HCT116 (cell line): ENCODE measurements at regions not wholly inside any gene's neighbourhood (a gene's known extent, or its start where the extent isn't known, plus 50 kb on each side); places are given as distances from the start of the nearest gene placed in this dataset.

Experiments
- ATAC-seq: fragments of 200-7000 bp; cut with Tn5 transposase; 2 replicates; pipeline ENCODE4 v1.9.1; 2020; ENCODE audit warnings: mild to moderate bottlenecking, moderate library complexity
- BruUV-seq: library from RNA; stranded (reverse); fragments of 400-500 nt; replicated peaks from 2 replicates; lab custom pipeline; 2021; lab: Mats Ljungman, UMichigan
- CTCF ChIA-PET: fragments of 300-600 bp; sonication (Branson Sonifier 250); formaldehyde crosslinking; loops from one replicate; lab custom pipeline; 2021; ENCODE audit warnings: antibody characterized with exemption; lab: Charles Lee
- POLR2A ChIA-PET: fragments of 300-600, 350-600 bp; sonication (Branson Sonifier 250); formaldehyde crosslinking; loops from one replicate; lab custom pipeline; 2021; ENCODE audit warnings: antibody characterized with exemption; lab: Charles Lee
- RAD21 ChIA-PET, 2 experiments: fragments of 300-600 bp; sonication (Branson Sonifier 250); formaldehyde crosslinking; loops; one replicate each; lab custom pipeline; 2023; ENCODE audit warnings: low total read pairs in 2 of 2; ENCODE audit not compliant: uncharacterized antibody in 2 of 2, unreplicated experiment in 2 of 2, low non-redundant PET in 1 of 2; lab: Charles Lee
- DNase-seq: peaks from one replicate; pipeline ENCODE4 v3.0.0-alpha.2; 2010; ENCODE audit warnings: low read depth, low spot score
- H2AFZ ChIP-seq: fragments of 200-600 bp; shearing (Covaris generic), sonication (generic); 2 replicates; pipeline ENCODE4 v1.6.1; 2017; ENCODE audit warnings: low read depth, mixed run types, mixed read lengths, antibody characterized with exemption, low read length; ENCODE audit not compliant: poor library complexity, severe bottlenecking
- H3K27ac ChIP-seq: 2 replicates; pipeline ENCODE4 v1.5.1; 2012; ENCODE audit warnings: low read depth, low read length
- H3K27me3 ChIP-seq: fragments of 200-600 bp; sonication (generic); 2 replicates; pipeline ENCODE4 v1.6.1; 2016; ENCODE audit warnings: mixed run types, low read length, mixed read lengths; ENCODE audit not compliant: insufficient read depth
- H3K36me3 ChIP-seq, 2 experiments: fragments of 200-500 bp in 1 of 2; fragments of 200-600 bp in 1 of 2; sonication (Bioruptor generic) in 1 of 2; sonication (generic) in 1 of 2; 2 replicates each; pipeline versions ENCODE4 v1.5.1 to v1.6.1; 2014 to 2016; ENCODE audit warnings: low read length in 2 of 2, inconsistent platforms in 1 of 2, mixed read lengths in 1 of 2, mixed run types in 1 of 2; ENCODE audit not compliant: insufficient read depth in 2 of 2, control insufficient read depth in 1 of 2
- H3K4me1 ChIP-seq, 2 experiments: fragments of 200-600 bp in 1 of 2; sonication (generic) in 1 of 2; 2 replicates each; pipeline versions ENCODE4 v1.5.1 to v1.6.1; 2012 to 2017; ENCODE audit warnings: low read length in 2 of 2, inconsistent platforms in 1 of 2, mild to moderate bottlenecking in 1 of 2, mixed read lengths in 1 of 2, mixed run types in 1 of 2, moderate library complexity in 1 of 2; ENCODE audit not compliant: insufficient read depth in 2 of 2, control insufficient read depth in 1 of 2
- H3K4me2 ChIP-seq: fragments of 200-600 bp; sonication (generic); 2 replicates; pipeline ENCODE4 v1.6.1; 2017; ENCODE audit warnings: mixed run types, low read length, mixed read lengths
- H3K4me3 ChIP-seq, 2 experiments: fragments of 200-600 bp in 1 of 2; sonication (generic) in 1 of 2; replicated peaks in 1 of 2; 2 replicates each; pipeline ENCODE4 v1.5.1; 2011 to 2016; ENCODE audit warnings: low read length in 2 of 2, control low read depth in 1 of 2, low read depth in 1 of 2, mild to moderate bottlenecking in 1 of 2, mixed read lengths in 1 of 2, mixed run types in 1 of 2
- H3K79me2 ChIP-seq: fragments of 200-600 bp; sonication (generic); 2 replicates; pipeline ENCODE4 v1.6.1; 2017; ENCODE audit warnings: mild to moderate bottlenecking, mixed run types, low read length, moderate library complexity, mixed read lengths; ENCODE audit not compliant: insufficient read depth
- H3K9ac ChIP-seq: fragments of 200-600 bp; sonication (generic); 2 replicates; pipeline ENCODE4 v1.6.1; 2016; ENCODE audit warnings: low read length, mixed read lengths
- H3K9me2 ChIP-seq: fragments of 200-600 bp; sonication (generic), shearing (Covaris generic); 2 replicates; pipeline ENCODE4 v1.6.1; 2017; ENCODE audit warnings: mixed run types, mild to moderate bottlenecking, moderate library complexity; ENCODE audit not compliant: insufficient read depth
- H3K9me3 ChIP-seq, 2 experiments: fragments of 200-500 bp in 1 of 2; fragments of 200-600 bp in 1 of 2; sonication (Bioruptor generic) in 1 of 2; sonication (generic) in 1 of 2; 2 replicates each; pipeline ENCODE4 v1.6.1; 2014 to 2017; ENCODE audit warnings: low read length in 2 of 2, mixed read lengths in 2 of 2, inconsistent platforms in 1 of 2, low read depth in 1 of 2, mild to moderate bottlenecking in 1 of 2, mixed run types in 1 of 2, moderate library complexity in 1 of 2; ENCODE audit not compliant: control insufficient read depth in 1 of 2, insufficient read depth in 1 of 2
- H4K20me1 ChIP-seq: fragments of 200-600 bp; sonication (generic), shearing (Covaris generic); 2 replicates; pipeline ENCODE4 v1.6.1; 2017; ENCODE audit warnings: mixed run types, mild to moderate bottlenecking, moderate library complexity; ENCODE audit not compliant: insufficient read depth
- CBX3 ChIP-seq: IDR thresholded peaks from 2 replicates; pipeline ENCODE4 v1.6.1; 2012; ENCODE audit warnings: low read depth
- EGR1 ChIP-seq: IDR thresholded peaks from 2 replicates; pipeline ENCODE4 v1.6.1; 2012; ENCODE audit warnings: low read depth
- ELF1 ChIP-seq: IDR thresholded peaks from 2 replicates; pipeline ENCODE4 v1.6.1; 2012; ENCODE audit warnings: low read depth, borderline replicate concordance
- EZH2 ChIP-seq: fragments of 200-600 bp; sonication (generic); IDR thresholded peaks from 2 replicates; pipeline ENCODE4 v1.6.1; 2017; ENCODE audit warnings: antibody characterized with exemption, mixed run types
- EZH2phosphoT487 ChIP-seq: fragments of 200-600 bp; IDR thresholded peaks from 2 replicates; pipeline ENCODE4 v1.6.1; 2018; ENCODE audit warnings: antibody characterized with exemption, borderline replicate concordance
- JUND ChIP-seq: IDR thresholded peaks from 2 replicates; pipeline ENCODE4 v1.6.1; 2012
- POLR2A ChIP-seq: IDR thresholded peaks from 2 replicates; pipeline ENCODE4 v1.7.0; 2011; ENCODE audit warnings: borderline replicate concordance; ENCODE audit not compliant: insufficient read depth, insufficient read length; ENCODE audit errors: extremely low read depth
- POLR2AphosphoS5 ChIP-seq: IDR thresholded peaks from 2 replicates; pipeline ENCODE4 v1.6.1; 2011; ENCODE audit warnings: mild to moderate bottlenecking, low read depth, low read length, moderate library complexity
- RAD21 ChIP-seq: IDR thresholded peaks from 2 replicates; pipeline ENCODE4 v1.6.1; 2012; ENCODE audit warnings: low read depth, mild to moderate bottlenecking
- SP1 ChIP-seq: IDR thresholded peaks from 2 replicates; pipeline ENCODE4 v1.6.1; 2012; ENCODE audit warnings: low read depth
- SRF ChIP-seq: IDR thresholded peaks from 2 replicates; pipeline ENCODE4 v1.6.1; 2012; ENCODE audit warnings: low read depth
- TCF7L2 ChIP-seq: IDR thresholded peaks from 2 replicates; pipeline ENCODE4 v1.7.0; 2011; ENCODE audit warnings: borderline replicate concordance, inconsistent platforms; ENCODE audit not compliant: insufficient read depth, insufficient read length; ENCODE audit errors: extremely low read depth
- YY1 ChIP-seq: IDR thresholded peaks from 2 replicates; pipeline ENCODE4 v1.6.1; 2011; ENCODE audit warnings: low read length, low read depth, moderate library complexity, mild to moderate bottlenecking; ENCODE audit not compliant: insufficient replicate concordance; ENCODE audit errors: extremely low read depth
- ZNF274 ChIP-seq: fragments of 200-500 bp; sonication (Bioruptor generic); IDR thresholded peaks from 2 replicates; pipeline ENCODE4 v1.6.1; 2014; ENCODE audit warnings: mild to moderate bottlenecking, low read depth, low read length, inconsistent platforms
- intact Hi-C: fragments of 100-400 bp; cut with micrococcal nuclease; formaldehyde crosslinking; loops from 2 replicates; pipeline ENCODE4 v1.10.0; 2022
- TF ChIP-seq, protein P1 (sequence below): IDR thresholded peaks from 2 replicates; pipeline ENCODE4 v1.6.1; 2011; ENCODE audit warnings: mild to moderate bottlenecking, low read length, moderate library complexity; ENCODE audit not compliant: insufficient replicate concordance; ENCODE audit errors: extremely low read depth
- TF ChIP-seq, protein P2 (sequence below): IDR thresholded peaks from 2 replicates; pipeline ENCODE4 v1.6.1; 2012
- TF ChIP-seq, protein P3 (sequence below): IDR thresholded peaks from 2 replicates; pipeline ENCODE4 v1.6.1; 2012; ENCODE audit warnings: low read depth
- TF ChIP-seq, protein P4 (sequence below): IDR thresholded peaks from 2 replicates; pipeline ENCODE4 v1.6.1; 2012

DNA sequence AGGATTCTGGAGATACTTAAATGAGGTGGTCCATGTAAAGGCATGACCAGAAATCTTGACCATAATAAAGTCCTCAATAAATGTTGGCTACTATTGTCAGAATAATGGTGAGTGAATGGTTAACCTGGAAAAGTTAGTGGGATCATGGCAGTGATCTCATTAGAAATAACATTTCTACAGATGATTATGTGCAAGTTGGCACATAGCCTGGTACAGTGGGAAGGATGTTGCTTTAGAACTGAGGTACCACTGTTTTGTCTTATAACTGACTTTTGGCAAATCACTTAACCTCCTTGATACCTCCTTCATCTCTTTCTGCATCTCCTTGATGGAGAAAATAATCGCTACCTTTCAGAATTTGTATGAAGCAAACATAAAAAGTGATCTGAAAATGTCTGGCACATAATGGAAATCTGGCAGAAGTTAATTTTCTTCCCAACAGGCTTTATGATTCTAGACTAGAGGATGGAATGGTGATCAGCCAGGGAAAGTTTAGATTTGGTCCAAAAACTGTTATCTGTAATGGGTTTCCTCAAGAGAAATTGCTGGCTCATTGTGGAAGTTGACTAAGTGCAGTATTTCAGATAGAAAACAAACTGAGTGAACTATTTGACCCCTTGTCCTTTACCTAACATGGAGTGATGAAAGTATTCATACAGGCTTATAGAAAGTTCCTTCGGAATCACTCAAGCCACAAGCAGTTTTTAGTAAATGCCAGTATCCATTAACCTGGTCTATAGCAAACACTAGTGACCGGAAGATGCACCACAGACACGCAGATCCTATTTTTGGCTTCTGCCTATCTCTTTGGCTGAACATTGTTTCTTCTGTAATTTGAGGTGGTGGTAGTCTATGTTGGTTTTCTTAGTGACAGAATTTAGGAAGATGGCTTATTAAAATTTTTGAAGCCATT lies 449.6 kb upstream of the TGFBR2 start:
- Histone ChIP-seq H3K9me2 (no peaks in the 10 kb centered on the region), H3K4me1 (no peaks in the 10 kb centered on the region; a peak in 1 of 4 replicates), H3K27ac (no peak overlapping the region), H3K9ac (no peak overlapping the region), H3K4me3 (no peak overlapping the region), H3K27me3 (no peaks in the 10 kb centered on the region), H3K36me3 (no peaks in the 10 kb centered on the region), H3K4me2 (no peak overlapping the region), H2AFZ (no peak overlapping the region), H4K20me1 (no peaks in the 10 kb centered on the region), H3K9me3 (no peaks in the 10 kb centered on the region), H3K79me2 (no peaks in the 10 kb centered on the region)
- intact Hi-C loops, result no loop called here
- TF ChIP-seq TCF7L2 (no peak), EZH2 (no peak), ELF1 (no peak), EZH2phosphoT487 (no peak), POLR2A (no peak), EGR1 (no peak), CBX3 (no peak), JUND (no peak), RAD21 (no peak), ZNF274 (no peak), SRF (no peak), POLR2AphosphoS5 (no peak), YY1 (no peak), SP1 (no peak)
- TF ChIP-seq, protein P1, sequence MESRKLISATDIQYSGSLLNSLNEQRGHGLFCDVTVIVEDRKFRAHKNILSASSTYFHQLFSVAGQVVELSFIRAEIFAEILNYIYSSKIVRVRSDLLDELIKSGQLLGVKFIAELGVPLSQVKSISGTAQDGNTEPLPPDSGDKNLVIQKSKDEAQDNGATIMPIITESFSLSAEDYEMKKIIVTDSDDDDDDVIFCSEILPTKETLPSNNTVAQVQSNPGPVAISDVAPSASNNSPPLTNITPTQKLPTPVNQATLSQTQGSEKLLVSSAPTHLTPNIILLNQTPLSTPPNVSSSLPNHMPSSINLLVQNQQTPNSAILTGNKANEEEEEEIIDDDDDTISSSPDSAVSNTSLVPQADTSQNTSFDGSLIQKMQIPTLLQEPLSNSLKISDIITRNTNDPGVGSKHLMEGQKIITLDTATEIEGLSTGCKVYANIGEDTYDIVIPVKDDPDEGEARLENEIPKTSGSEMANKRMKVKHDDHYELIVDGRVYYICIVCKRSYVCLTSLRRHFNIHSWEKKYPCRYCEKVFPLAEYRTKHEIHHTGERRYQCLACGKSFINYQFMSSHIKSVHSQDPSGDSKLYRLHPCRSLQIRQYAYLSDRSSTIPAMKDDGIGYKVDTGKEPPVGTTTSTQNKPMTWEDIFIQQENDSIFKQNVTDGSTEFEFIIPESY, result no peak
- TF ChIP-seq, protein P2, sequence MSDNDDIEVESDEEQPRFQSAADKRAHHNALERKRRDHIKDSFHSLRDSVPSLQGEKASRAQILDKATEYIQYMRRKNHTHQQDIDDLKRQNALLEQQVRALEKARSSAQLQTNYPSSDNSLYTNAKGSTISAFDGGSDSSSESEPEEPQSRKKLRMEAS, result no peak
- TF ChIP-seq, protein P3, sequence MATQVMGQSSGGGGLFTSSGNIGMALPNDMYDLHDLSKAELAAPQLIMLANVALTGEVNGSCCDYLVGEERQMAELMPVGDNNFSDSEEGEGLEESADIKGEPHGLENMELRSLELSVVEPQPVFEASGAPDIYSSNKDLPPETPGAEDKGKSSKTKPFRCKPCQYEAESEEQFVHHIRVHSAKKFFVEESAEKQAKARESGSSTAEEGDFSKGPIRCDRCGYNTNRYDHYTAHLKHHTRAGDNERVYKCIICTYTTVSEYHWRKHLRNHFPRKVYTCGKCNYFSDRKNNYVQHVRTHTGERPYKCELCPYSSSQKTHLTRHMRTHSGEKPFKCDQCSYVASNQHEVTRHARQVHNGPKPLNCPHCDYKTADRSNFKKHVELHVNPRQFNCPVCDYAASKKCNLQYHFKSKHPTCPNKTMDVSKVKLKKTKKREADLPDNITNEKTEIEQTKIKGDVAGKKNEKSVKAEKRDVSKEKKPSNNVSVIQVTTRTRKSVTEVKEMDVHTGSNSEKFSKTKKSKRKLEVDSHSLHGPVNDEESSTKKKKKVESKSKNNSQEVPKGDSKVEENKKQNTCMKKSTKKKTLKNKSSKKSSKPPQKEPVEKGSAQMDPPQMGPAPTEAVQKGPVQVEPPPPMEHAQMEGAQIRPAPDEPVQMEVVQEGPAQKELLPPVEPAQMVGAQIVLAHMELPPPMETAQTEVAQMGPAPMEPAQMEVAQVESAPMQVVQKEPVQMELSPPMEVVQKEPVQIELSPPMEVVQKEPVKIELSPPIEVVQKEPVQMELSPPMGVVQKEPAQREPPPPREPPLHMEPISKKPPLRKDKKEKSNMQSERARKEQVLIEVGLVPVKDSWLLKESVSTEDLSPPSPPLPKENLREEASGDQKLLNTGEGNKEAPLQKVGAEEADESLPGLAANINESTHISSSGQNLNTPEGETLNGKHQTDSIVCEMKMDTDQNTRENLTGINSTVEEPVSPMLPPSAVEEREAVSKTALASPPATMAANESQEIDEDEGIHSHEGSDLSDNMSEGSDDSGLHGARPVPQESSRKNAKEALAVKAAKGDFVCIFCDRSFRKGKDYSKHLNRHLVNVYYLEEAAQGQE, result no peak
- TF ChIP-seq, protein P4, sequence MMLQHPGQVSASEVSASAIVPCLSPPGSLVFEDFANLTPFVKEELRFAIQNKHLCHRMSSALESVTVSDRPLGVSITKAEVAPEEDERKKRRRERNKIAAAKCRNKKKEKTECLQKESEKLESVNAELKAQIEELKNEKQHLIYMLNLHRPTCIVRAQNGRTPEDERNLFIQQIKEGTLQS, result no peak
- no TSS peak for BruUV-seq
- CTCF ChIA-PET, result no interaction called here
- POLR2A ChIA-PET, result no interaction called here
- RAD21 ChIA-PET, result no interaction called here
- ATAC-seq, result no peak
- no peak for DNase-seq
